ENCODE measurements at regions not wholly inside any gene's neighbourhood (a gene's known extent, or its start where the extent isn't known, plus 50 kb on each side); places are given as distances from the start of the nearest gene placed in this dataset.

GRCh38 chr20:19027971-19028370, 184.5 kb upstream of the SLC24A3 start:
- Histone ChIP-seq H3K36me3 (no peaks in the 10 kb centered on the region), H3K4me1 (no peaks in the 10 kb centered on the region), H3K27me3 (replicated peaks in 1 of 7) (peaks cover 0 to 18% (median 0%) of the 10 kb centered on the region in 7 donors), H3K9me3 (peaks cover 0 to 8% (median 4%) of the 10 kb centered on the region in 8 donors), H3K27ac (no peak overlapping the region), H3K4me3 (no peak overlapping the region)
- intact Hi-C loops (cut with DNase I; ENCODE audit: low total_unique reads) = no loop called here
- 85 to 92% (median 90%) methylated on average over 9 of the region's 9 CpGs for WGBS, 5 donors
- TF ChIP-seq POLR2A (IDR thresholded peaks at IDR 0.05) (no peak), POLR2AphosphoS5 (IDR thresholded peaks at IDR 0.05) (no peak), CTCF (IDR thresholded peaks at IDR 0.05 in 8 of 11, conservative IDR thresholded peaks at IDR 0.05 in 3 of 11) (no peak)
- DNase-seq = no peak

GRCh38 chr20:19041787-19042186, 170.7 kb upstream of the SLC24A3 start:
- Histone ChIP-seq H3K27me3 (replicated peaks in 1 of 7) (no peaks in the 10 kb centered on the region), H3K4me3 (no peak overlapping the region), H3K4me1 (no peaks in the 10 kb centered on the region), H3K9me3 (no peaks in the 10 kb centered on the region), H3K27ac (no peak overlapping the region), H3K36me3 (no peaks in the 10 kb centered on the region)
- intact Hi-C loops (cut with DNase I; ENCODE audit: low total_unique reads) = no loop called here
- DNase-seq = no peak
- WGBS, 5 donors = 75 to 91% (median 85%) methylated on average over 3 of the region's 3 CpGs
- no peak for TF ChIP-seq CTCF (IDR thresholded peaks at IDR 0.05 in 8 of 11, conservative IDR thresholded peaks at IDR 0.05 in 3 of 11)
- no peak for TF ChIP-seq POLR2AphosphoS5 (IDR thresholded peaks at IDR 0.05)
- TF ChIP-seq POLR2A (IDR thresholded peaks at IDR 0.05) = no peak

- TF ChIP-seq POLR2AphosphoS5 (IDR thresholded peaks at IDR 0.05) = no peak
- no peak for TF ChIP-seq POLR2A (IDR thresholded peaks at IDR 0.05)
- no peak for TF ChIP-seq CTCF (IDR thresholded peaks at IDR 0.05 in 8 of 11, conservative IDR thresholded peaks at IDR 0.05 in 3 of 11)
- WGBS, 5 donors = 75 to 84% (median 80%) methylated on average over 4 of the region's 4 CpGs
- Histone ChIP-seq H3K27me3 (replicated peaks in 1 of 7) (no peaks in the 10 kb centered on the region), H3K36me3 (no peaks in the 10 kb centered on the region), H3K4me1 (no peaks in the 10 kb centered on the region), H3K27ac (no peak overlapping the region), H3K4me3 (no peak overlapping the region), H3K9me3 (no peaks in the 10 kb centered on the region)
- DNase-seq = no peak
- intact Hi-C loops (cut with DNase I; ENCODE audit: low total_unique reads) = no loop called here
These were observed 167.1 kb upstream of the SLC24A3 start for GRCh38 chr20:19045371-19045770.

GRCh38 chr20:19047040-19047950, 165.1 kb upstream of the SLC24A3 start:
- WGBS, 5 donors = 69 to 81% (median 74%) methylated on average over 9 of the region's 9 CpGs
- no peaks in the 10 kb centered on the region for H3K36me3 ChIP-seq
- H3K4me3 ChIP-seq = no peak overlapping the region
- H3K27me3 ChIP-seq (replicated peaks in 1 of 7) = no peaks in the 10 kb centered on the region
- intact Hi-C loops (cut with DNase I; ENCODE audit: low total_unique reads) = no loop called here
- no peaks in the 10 kb centered on the region for H3K4me1 ChIP-seq
- no peak overlapping the region for H3K27ac ChIP-seq
- no peaks in the 10 kb centered on the region for H3K9me3 ChIP-seq
- no peak for DNase-seq
- TF ChIP-seq POLR2AphosphoS5 (IDR thresholded peaks at IDR 0.05) = no peak
- TF ChIP-seq POLR2A (IDR thresholded peaks at IDR 0.05) = no peak
- no peak for TF ChIP-seq CTCF (IDR thresholded peaks at IDR 0.05 in 8 of 11, conservative IDR thresholded peaks at IDR 0.05 in 3 of 11)
